CD4-positive, alpha-beta T cell treated with Interleukin-6 for 4 hours (primary cell): ENCODE measurements at regions not wholly inside any gene's neighbourhood (a gene's known extent, or its start where the extent isn't known, plus 50 kb on each side); places are given as distances from the start of the nearest gene placed in this dataset.

Source experiments
- DNase-seq: peaks from one replicate; pipeline ENCODE4 v3.0.0-alpha.2; 2020; ENCODE audit warnings: mixed read lengths

DNA sequence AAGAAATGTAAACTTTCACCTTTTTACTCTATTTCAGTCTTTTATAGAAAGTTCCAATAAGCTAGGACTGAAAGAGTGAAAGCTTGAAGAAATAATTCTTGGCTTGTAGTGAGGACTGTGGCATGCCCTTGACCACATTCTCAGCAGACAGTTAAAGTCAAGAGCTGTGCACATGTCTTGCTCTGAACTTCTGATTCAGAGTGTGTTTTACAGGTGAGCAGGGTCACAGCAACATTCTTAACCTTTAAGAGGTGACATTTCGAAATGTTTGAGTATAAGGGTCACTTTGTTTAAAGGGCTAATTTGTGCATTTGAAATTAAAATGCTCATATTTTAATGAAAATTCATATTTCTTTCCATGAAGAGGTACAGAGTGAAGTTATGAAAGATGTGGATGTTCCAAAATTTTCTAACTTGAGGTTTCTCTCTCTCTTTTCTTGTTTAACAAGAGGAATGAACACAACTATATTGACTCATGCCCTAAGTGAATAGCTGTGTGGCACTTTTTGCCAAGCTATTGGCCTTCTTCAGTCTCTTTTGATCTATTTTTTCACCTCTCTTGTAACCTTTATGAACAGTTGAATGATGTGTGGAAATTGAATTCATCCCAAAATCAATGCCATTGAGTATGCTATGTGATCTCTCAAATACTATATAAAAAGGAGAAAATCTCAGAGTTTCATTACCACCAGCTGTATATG lies 918.1 kb downstream of the ADGRL2 start:
- DNase-seq: no peak

DNA sequence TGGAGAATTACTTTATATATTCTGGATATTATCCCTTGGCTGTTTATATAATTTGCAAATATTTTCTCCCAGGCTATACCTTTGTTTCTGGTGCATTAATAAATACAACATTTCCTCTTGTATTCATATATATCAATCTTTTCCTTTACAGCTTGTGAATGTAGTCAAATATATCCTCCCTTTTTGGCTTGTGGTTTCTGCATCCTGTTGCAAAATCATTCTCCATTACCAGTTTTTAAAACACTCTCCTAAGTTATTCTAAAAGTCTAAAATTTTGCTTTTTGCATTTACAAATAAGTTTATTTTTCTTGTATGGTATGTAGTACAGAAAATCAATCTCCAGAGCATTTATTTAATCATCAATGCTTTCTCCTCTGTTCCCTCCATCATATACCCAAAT lies 909.4 kb downstream of the ADGRL2 start:
- DNase-seq: no peak

DNA sequence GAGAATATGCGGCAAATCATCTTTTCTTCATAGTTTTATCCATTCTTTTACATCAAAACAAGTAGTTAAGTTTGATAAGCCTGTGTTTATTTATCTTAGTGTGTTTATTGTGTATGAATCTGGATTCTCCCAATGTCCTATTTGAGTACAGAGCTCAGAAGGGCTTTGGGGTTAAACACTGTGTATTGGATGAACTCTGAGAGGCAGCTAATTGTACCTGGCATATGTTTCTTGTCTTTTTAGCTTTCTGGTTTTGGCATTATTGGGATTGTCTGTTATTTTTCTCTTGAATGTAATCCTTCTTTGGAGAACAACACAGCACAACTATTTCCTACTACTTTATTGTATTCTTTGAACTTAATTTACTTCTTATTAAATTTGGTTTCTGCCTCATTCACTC lies 906.9 kb downstream of the ADGRL2 start:
- DNase-seq: no peak

DNA sequence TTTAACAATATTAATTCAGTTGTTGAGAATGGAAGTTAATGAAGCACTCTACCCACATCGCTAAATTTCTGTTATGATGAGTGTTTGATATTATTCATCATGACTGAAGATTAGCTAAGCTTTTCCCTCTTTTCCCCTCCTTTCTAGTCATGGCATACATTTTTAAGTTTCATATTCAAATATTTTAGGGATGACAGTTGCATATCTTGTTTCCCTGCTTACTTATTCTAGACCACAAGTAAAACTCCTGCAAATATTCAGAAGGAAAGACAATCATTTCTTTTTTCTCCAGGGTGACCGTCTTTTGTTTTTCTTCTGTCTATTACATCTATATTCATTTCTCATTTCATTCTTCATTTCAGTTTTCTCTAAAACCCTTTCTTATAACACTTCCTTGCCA lies 906.0 kb downstream of the ADGRL2 start:
- no peak for DNase-seq

DNA sequence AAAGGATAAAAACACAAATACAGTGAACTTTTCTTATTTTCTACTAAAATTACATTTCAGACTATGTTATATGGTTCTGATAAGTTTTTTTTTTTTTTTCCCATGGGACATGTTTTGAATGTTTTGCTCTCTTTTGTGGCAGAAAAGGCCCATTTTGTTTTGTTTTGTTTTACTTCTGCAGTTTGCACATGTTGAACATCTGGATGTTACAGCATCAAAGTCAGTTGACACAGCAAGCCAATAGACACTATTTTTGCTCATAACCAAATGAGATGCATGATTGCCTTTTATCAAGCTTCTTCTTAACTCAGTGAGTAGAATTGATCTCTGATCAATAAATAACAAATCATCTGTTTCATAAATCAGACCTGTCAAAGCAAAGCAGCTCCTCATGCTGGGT lies 904.2 kb downstream of the ADGRL2 start:
- no peak for DNase-seq

DNA sequence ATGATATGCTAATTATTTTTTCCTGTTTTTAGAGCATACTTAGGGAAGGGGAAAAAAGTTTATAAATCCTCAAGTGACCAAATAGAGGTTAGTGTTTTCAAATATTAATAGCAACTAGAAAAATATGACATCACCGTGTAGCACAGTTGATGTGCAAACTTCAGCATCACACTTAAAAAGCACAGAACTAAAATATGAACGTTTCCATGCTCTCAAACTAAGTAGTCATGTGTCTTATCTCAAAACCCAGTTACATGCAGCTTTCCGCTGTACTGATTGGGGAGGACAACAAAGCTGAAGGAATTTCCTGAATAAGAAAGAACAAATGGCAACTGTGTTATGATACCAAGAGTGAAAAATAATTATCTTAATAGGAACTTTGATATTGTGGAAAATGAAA lies 903.7 kb downstream of the ADGRL2 start:
- no peak for DNase-seq

DNA sequence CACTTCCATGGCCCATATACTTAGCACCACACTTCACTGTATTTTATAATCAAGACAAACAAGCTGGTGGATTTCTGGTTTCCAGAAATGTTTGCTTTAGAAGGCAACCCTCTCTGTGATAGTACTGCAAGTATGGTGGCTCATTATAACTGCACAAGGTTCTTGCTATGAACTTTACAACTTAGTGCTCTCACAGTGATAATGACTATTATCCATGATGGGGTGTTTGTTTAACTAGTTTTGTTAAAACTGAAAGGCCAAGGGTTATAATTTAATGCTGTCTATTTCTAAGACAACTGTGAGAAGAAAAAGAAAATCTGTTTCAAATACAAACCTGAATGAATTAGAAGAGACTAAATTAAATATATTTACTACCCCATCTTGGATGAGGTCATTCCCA lies 903.2 kb downstream of the ADGRL2 start:
- DNase-seq: no peak

DNA sequence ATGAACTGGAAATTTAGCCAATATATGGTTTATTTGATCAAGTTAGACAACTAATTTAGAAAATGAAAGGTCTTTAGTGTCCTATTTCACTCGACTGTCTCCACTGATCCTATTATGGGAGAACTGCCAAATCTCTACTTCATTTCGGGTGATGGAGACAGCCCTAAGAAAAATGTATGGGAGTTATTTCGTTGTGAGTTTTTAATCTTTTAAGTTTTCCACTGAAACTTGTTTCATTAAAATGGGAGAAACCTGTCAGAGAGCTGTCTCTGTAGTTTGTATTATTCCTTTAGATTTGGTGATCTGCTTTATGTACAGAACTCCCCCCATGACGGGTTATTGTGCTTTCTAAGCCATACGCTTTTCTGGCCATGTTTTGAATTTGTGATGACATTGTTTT lies 899.7 kb downstream of the ADGRL2 start:
- DNase-seq: no peak

DNA sequence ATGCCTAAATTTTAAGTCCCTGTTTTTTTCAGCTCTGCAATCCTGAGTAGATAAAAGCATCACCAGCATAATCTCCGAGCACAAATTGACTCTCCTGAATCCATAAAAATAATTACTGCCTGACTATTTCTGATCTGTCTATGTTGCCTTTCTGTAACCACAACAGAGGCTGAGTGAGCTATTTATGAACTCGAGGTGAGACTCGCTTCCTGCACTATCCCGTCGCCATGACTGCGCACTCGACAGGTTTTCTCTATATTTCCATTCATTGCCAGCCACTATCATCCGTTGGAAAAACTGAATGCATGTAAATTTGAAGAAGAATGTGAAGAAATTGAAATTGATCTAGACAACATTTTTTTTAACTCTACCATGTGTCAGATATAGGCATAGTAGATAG lies 897.2 kb downstream of the ADGRL2 start:
- DNase-seq: no peak

DNA sequence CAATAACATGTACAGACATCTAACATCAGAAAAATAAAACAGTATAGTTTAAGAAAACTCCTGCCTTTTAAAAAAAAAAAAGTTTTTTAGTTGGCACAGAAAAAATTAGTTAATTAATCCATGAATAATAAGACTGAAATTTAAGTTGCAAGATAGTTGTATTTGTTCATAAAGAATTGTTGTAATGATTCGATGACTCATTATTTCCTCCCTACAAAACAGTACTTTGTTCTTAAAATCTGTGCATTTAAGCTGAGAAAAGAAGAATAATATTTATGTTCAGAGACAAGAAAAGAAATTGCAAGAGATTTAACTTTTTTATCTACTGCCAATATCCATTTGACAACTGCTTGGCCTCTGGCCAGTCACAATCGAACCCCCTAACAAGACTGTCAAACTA lies 894.7 kb downstream of the ADGRL2 start:
- no peak for DNase-seq

DNA sequence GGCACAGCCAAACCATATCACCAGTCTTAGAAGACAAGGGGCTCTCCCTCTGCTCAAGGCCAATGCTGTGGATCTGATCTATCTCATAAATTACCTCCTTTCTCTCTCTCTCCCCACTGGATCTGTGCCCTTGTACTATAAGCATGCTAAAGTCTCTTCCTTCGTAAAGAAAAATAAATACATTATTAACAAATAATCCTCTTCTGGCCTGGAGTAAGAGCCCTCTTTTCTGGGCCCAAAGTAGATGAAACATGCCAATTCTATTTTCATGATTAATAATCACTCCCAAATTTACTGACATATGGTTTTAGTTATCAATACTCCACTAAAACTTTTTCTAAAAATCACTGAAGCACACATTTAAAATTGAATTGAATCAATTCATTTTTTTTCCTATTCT lies 889.7 kb downstream of the ADGRL2 start:
- no peak for DNase-seq

DNA sequence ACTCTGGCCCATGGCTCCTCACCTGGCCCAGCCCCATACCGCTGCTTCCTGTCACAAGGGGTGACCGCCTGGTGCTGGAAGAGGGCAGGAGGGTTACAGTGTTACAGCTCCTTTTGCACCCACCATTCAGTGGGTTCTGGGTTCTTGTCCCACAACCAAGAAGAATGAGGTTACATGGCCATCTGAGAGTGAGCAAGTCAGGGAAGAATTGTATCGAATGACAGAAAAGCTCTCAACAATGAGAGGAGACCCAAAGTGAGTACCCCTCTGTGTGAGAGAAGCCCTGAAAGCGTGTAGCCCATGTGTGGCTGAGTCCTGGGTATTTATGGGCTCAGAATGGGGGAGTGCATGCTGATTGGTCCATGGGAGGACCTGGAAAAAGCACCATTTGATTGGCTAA lies 888.5 kb downstream of the ADGRL2 start:
- DNase-seq: no peak

DNA sequence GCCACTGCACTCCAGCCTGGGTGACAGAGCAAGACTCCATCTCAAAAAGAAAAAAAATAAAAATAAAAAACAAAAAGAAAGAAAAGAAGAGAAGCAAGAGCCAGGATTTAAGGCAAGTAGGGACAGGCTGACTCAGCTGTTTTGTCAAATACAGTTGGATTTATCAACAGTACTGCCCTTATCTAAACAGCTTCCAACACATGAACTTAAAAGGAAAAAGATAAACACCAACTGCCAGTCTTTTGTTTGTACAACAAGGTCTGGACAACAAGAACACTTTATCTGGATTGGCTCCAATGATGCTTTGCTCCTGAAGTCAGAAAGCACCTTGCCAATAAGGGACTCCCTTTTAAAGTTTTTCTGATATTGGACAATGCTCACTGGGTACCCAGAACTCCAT lies 886.0 kb downstream of the ADGRL2 start:
- no peak for DNase-seq

DNA sequence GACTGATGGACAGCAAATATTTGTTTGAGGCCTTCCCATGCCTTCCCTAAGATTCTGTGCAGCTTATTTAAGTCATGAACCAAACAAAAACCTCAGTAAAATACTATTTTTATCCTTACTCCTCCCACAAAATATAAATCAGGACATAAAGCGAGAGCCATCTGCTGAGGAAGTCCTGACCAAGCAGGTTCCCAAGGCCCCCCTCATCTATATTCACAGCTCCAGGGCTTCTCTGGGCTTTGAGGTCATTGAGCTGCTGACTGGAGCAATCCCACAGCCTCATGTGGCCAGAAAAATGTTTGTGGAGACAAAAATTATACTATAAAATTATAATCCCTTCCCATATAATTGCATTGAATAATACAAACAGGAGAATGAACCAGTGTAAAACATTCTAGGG lies 846.2 kb downstream of the ADGRL2 start:
- no peak for DNase-seq

DNA sequence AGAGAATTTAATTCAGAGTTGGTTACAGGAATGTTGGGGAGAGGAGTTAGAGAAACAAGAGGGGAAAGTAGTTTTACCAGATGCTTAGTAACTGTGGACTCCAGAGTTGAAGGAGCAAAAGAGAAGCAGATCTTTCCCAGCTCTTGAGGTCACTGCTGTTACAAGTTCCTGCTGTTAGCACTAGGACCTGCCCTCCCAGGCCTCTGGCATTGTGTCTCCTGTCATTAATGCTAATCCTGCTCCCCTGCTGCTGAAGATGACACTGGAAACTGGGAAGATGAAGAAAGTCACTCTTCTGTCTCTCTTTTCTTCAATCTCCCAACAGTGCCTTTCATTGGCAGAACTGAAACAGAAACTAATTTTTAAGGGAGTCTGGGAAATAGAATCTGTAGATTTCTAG lies 845.6 kb downstream of the ADGRL2 start:
- no peak for DNase-seq

DNA sequence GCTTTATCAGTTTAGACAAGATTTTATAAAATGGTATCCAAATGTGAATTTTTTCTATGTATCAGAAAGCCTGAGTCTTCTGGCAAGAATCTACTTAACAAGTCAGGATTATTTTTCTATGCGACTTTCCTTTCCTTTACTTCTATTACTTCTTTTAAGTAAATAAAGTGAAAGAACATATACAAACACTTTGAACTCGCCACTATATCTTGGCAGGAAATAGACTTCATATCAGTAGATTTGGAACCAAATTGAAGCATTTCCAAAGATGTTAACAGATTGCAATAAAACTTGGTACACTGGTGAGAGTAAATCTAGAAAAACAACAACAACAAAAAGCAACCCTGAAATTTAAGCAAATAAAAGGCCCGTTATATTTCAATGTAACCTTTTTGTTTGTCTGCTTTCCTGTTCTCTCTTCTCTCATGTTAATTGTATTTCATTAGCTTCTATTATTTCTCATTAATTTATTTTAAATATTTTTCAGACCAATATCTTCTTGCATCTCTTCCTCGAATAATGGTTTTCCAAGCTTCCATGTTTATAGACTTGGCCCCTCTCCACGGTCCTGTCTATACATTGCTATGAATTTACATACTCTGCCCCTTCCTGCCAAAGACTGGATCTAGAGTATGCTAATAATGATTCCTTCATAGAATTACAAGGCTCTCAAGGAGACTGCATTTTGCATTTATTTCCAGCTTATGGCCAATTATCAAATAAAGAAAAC lies 843.6 kb downstream of the ADGRL2 start:
- DNase-seq: no peak

DNA sequence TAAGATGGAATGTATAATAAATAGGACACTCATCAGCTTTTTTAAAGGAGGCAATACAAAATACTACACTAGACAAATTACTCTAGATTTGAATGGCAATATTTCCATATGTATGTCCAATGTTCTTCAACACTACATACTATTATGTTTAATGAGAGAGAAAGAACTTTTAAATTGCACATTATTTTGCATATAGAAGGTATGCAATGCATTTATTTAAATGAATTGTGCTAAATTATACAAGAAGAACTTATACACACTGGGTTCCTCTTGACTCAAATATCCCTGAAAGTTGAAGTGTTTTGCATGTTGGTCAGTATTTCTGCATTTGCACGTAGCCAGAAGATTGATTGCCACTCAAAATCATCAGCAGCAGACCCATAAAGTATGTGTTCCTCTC lies 839.6 kb downstream of the ADGRL2 start:
- no peak for DNase-seq

DNA sequence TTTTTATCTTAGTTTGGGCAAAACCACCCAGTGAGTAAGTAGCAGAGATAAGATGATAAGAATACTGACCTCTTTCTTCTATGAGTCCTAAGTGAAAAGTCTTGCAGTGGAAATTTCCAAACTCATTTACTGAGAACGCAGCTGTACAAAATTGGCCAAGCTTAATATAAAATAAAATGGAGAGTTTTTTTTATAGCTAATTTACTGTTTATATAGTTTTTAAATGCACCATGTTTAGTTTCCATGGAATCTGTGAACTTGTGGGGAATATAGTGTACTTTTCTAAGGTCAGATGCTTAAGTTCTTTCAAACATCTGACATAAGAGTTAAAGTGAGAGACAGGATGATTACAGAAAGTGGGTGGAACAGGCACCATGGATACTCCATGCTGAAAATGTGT lies 833.5 kb downstream of the ADGRL2 start:
- DNase-seq: no peak

DNA sequence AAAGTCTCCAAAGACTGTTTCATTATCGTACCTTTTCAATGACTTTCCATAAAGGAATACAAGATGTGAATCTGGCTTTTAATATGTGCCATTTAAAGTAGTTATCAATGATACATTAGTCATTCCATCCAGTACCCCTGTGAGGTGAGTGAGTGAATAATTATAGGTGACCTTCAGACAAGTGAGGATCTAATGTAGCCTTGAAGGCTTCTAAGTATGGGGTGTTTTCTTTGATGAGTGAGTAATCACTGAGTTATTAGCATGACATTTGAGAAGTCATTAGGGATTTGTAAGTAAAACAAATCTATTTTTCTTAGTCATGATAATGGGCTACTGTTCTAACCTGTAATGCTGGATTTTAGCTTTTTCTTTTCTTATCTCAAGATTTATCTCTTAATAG lies 831.4 kb downstream of the ADGRL2 start:
- no peak for DNase-seq

DNA sequence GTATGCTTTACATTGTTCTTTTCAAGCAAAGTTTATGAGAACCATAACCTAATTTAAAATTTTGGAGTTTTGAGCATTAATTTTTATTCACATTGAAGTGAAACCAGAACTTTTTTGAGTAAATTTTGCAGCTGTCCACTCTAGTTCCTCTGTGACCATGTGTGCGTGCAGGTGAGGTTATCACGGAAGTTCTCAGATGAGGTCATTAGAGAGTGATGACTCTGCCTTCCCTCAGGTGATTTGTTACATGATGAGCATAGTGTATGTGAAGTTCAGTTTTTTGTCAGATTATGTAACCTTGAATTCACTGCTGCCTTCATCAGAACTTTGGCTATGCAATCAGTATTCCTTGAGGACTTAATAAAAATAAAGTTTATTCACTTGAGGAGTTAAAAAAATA lies 828.2 kb downstream of the ADGRL2 start:
- DNase-seq: no peak

DNA sequence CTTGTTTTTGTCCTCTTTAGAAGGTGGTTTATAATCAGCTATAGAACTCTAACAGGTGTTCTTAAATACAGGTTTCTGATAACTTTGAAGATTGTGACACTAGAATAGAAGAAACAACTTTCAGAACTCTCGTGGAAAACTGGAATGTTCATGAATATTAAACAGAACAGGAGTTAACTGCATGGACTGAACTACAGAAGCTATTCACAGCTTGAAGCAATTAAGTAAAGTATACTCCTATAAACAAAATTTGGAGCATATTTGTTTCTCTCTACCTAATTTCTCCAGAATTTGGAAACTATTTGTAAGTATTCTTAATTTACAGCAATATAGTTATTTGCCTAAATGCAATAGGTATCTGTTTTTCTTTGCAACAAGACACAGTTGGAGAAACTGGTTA lies 824.8 kb downstream of the ADGRL2 start:
- no peak for DNase-seq

DNA sequence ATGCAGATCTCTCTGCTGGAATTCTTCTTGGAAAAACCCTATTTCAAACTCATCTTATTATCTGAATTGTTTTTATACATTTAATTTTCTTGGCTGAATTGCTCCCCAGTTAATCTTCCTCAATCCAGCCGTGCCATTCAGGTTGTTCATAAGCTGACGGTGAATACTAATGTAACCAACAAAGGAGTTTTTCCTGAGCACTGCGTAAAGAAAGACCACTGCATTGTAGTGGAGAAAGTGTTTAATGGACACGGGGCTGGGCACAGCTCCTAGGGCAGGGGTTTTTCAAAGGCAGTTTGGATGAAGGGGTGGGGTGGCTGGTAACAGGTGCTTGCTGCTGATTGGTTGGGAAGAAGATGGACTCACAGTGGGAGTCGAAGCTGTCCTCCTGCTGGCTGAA lies 820.3 kb downstream of the ADGRL2 start:
- DNase-seq: no peak

DNA sequence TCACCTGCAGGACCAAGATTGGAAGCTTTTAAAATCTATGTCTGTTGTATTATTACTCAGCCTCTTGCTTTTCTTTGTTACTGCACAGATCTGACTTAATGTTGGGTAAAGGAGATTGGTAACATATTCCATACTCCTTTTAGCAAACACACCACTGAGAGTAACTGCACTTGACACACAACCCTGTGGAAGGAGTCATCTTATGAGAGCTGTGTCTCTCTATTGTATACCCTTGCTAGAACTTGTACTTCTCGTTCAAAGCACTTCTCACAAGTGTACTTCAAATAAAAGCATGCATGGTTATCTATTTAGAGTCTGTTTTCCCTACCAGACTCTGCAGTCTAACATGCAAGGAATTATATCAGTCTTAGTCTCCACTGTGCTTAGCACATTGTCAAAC lies 813.4 kb downstream of the ADGRL2 start:
- DNase-seq: no peak

DNA sequence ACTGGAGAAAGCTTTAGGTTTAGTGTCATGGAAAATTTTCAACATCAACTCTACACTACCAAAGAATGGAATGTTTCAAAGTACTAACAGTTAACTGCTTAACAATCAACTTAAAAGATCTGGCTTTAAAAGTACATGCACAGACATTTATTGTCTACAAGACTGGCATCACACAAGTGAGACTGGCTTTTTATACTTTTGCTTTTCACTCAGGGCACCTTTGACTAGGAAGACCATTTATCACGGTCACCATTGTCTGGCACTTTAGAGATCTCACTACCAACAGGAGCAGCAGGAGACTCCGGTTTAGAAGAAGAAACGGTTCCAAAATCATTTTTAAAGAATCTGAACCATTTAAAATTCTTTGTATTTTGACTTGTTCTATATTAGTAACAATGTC lies 812.3 kb downstream of the ADGRL2 start:
- DNase-seq: no peak

DNA sequence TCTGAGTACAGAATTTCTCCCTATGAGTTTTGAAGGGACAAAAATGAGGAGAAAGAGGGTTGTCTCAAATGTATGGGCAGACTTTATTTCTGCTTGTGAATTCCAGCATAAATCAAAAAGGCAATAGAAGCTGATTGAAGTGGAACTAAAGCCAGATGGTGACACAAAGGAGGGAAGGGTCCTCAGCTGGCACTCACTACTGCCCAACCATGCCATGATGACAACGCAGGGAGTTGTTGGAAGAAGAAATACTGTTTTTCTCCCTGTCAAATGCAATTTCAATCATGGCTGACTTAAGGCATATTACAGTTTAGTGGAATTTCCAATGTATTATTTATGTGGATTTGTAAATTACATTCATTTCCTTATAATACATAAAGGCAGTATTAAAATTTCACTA lies 805.8 kb downstream of the ADGRL2 start:
- no peak for DNase-seq
